ENCODE measurements at regions not wholly inside any gene's neighbourhood (a gene's known extent, or its start where the extent isn't known, plus 50 kb on each side); places are given as distances from the start of the nearest gene placed in this dataset.

GRCh38 chr2:235360446-235360845 is 133.4 kb upstream of the AGAP1 start:
- no peak for TF ChIP-seq CTCF (conservative IDR thresholded peaks at IDR 0.05)
- TF ChIP-seq ZFX (IDR thresholded peaks at IDR 0.05): no peak
